Upper lobe of left lung (tissue), 4 donors: ENCODE measurements at regions not wholly inside any gene's neighbourhood (a gene's known extent, or its start where the extent isn't known, plus 50 kb on each side); places are given as distances from the start of the nearest gene placed in this dataset.

Source experiments
- CTCF ChIP-seq, 6 experiments: fragments of 450-650 bp in 4 of 6; fragments of 200-600 bp in 2 of 6; sonication (generic) in 2 of 6; IDR thresholded peaks; one replicate each; pipeline ENCODE4 v1.5.1; 2016 to 2019; ENCODE audit warnings: antibody characterized with exemption in 6 of 6
- EP300 ChIP-seq, 4 donors: sonication (generic); formaldehyde crosslinking; IDR thresholded peaks; one replicate each; pipeline ENCODE4 v1.5.1; 2017; ENCODE audit warnings: antibody characterized with exemption in 4 of 4, control low read depth in 2 of 4
- POLR2A ChIP-seq, 4 donors: fragments of 450-650 bp; IDR thresholded peaks; one replicate each; pipeline ENCODE4 v1.5.1; 2016 to 2017; ENCODE audit warnings: antibody characterized with exemption in 4 of 4, mild to moderate bottlenecking in 2 of 4

GRCh38 chr5:159609359-159609758, 279.1 kb upstream of the IL12B start:
- no peak for TF ChIP-seq CTCF (IDR thresholded peaks at IDR 0.05)
- TF ChIP-seq POLR2A (IDR thresholded peaks at IDR 0.05), result no peak
- TF ChIP-seq EP300 (IDR thresholded peaks at IDR 0.05), result no peak
